Lung microvascular endothelial cell (primary cell): ENCODE measurements at regions not wholly inside any gene's neighbourhood (a gene's known extent, or its start where the extent isn't known, plus 50 kb on each side); places are given as distances from the start of the nearest gene placed in this dataset.

ENCODE experiments used
- DNase-seq, 2 donors: peaks; one replicate each; pipeline versions ENCODE4 v3.0.0 to v3.0.0-alpha.2; 2010; ENCODE audit warnings: low read depth in 2 of 2

DNA sequence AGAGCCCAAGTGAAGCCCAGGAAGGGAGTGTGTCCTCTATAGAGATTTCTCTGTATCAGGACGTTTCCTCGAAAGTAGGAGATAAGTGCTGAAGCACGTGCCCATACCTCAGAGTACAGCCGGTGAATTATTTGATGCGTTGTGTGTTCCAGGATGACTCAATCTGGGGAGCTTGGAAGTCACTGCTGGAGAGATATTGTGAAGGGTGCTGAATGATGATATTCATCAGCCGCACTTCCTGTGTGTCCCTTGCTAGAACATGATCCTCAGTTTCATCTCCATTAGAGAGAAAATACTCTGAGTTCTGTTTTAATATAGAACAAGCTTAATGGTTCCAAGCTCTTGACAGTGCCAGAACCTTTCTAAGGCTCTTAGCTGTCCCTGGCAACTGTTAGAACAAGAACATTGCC lies 402.3 kb upstream of the ADAMTSL1 start:
- DNase-seq = no peak

- DNase-seq = no peak
Measured at GRCh38 chr9:18073002-18073401, 401.0 kb upstream of the ADAMTSL1 start.

GRCh38 chr9:18074041-18074440 lies 399.9 kb upstream of the ADAMTSL1 start:
- DNase-seq = no peak

GRCh38 chr9:18075253-18075952 lies 398.6 kb upstream of the ADAMTSL1 start:
- no peak for DNase-seq

DNA sequence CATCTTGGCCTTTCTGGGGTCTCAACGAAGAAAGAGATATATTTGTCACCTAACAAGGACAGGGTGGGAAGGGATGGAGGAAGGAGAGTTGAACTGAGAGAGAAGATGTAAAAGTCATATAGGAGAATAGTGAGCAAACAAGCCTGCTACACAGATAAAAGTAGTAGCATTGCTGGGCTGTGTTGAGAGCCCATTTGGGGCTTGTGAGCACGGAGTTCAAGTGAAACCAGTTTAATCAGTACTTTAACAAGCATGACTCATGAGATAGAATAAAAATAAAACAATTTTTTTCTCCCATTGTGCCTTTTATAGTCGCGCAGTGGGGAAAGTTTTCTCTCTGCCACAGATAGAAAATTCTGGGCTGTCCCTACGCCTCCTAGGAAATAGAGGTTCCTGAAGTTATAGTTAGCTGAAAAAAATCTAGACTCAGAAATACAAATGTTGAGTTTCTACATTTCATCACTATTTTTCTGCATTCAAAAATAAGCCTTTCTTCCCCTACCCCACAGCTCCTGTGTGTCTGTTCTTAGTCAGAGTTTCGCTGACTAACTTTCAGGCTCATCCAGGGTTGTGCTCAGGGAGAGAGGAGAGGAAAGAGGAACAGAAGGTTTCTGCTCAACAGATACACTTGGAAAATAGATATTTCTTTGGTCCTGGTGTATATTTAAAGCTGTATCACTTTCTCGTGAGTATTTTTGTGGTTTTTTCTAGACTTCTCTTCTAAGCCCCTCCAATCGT lies 395.8 kb upstream of the ADAMTSL1 start:
- DNase-seq = no peak

- DNase-seq = no peak
Measured at GRCh38 chr9:18092138-18092537, 381.8 kb upstream of the ADAMTSL1 start.

- no peak for DNase-seq
Measured at GRCh38 chr9:18106006-18106560, 367.9 kb upstream of the ADAMTSL1 start.

DNA sequence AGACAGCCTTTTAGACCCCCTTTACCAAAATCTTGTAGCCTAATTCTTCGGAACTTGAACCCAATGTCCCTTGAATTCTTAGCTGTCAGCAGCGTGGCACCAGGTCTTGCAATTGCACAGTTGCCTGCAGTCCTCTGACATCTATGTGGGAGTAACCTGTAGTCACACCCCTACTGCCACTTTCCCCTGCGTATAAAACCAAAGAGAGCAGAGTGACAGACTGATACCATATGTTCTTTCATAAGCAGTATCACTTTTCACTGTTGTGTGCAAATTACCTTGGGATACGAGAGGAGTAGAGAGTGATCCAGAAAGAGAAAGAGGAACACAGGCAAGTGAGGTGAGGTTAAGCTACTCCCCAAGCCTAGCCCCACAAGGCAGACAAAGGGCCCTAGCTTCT lies 364.3 kb upstream of the ADAMTSL1 start:
- no peak for DNase-seq

GRCh38 chr9:18111146-18111545 lies 362.8 kb upstream of the ADAMTSL1 start:
- DNase-seq = no peak

DNA sequence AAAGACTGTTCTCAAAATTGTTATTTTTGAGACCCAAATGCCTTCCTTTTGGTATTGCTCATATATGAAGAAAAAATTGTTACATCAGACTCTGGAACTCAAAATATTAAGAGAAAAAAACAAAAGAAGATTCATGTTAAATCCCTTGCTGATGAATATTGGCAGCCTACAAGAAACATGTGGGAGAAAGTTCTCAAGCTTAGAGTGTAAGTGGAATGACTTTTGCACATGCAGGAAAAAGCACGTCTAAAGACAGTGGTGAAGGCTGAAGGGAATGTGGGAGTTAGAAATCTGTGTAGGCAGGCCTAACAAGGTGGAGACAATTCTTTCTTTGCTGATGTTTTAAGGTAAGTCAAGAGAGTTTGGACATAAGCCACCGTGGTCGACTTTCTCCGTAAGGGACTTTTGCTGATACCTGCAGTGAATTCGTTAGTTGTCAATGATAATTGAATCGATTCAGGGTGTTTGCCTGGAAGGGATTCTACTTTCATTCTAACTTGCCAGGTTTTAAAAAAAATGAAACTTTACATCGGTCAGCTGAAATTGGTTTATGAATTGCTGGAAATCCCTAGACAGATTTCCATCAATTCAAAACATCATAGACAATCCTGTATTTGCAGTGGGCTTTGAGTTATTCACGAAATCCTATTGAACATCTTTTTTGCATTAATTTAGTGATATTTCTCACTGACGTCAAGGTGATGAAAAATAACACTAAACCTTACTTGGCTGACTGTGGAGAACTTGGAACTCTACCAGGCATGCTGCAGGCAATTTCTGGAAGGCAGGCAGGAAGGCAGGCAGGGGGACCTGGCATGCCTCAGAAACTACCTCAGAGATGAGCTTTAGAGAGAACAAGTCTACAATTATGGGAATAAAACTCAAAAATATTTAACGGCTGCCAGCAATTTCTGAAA lies 359.1 kb upstream of the ADAMTSL1 start:
- no peak for DNase-seq

DNA sequence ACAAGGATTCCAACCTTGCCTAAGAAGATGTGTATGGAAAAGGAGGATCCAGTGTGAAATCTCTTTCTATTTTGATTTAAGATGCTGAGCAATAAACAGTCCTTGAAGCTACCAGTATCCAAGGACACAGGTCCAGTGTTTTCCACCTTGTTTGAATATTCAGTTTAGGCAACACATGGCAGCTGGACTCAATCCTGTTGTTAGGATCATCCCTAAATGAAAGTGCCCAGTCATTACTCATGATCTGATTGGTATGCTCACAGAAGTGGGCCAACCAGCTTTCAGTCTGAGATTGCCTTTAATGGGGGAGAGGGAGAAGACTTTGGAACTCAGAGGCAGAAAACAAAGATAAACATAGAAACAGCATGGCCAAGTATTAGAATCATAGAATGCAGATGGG lies 355.7 kb upstream of the ADAMTSL1 start:
- no peak for DNase-seq

DNA sequence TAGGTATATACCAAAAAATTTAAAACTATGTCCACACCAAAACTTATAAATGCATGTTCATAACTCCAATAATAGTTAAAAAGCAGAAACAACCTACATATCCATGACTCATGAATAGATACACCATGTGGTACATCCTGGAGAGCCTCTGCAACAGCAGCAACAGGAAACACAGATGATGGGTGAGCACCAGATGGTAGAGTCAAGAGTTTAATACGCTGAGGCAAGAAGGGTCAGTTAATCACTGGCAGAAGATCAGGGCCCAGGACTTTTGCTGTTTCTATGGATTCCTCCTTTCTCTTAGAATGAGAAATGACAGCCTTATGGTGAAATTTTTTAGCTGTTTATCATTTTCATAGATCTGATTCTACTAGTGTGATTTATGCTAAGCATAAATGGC lies 351.8 kb upstream of the ADAMTSL1 start:
- DNase-seq = peak in 1 of 2 donors; percentile 73

- peak in 1 of 2 donors; percentile 17 for DNase-seq
Measured at GRCh38 chr9:18124760-18125159, 349.2 kb upstream of the ADAMTSL1 start.

- no peak for DNase-seq
Measured at GRCh38 chr9:18126831-18127498, 347.0 kb upstream of the ADAMTSL1 start.

DNA sequence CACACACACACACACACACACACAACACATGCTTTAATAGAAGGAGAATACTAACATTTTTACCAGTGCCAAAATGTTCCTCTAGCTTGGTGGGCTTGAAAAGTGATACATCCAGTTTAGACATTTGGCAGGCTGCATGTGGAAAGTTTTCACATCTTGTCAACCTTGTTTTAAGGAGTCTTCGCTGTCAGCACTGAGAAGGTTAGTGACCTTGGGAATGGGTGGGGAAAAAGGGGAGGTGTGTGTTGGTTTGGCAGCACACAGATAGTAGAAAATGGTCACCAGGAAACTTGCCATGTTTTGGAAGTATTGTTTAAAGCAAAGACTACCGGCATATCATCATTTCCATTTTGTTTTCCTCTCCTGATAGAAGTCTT lies 346.5 kb upstream of the ADAMTSL1 start:
- no peak for DNase-seq

- no peak for DNase-seq
Measured at GRCh38 chr9:18129809-18130334, 344.1 kb upstream of the ADAMTSL1 start.

- DNase-seq = no peak
Measured at GRCh38 chr9:18136354-18136994, 337.5 kb upstream of the ADAMTSL1 start.

DNA sequence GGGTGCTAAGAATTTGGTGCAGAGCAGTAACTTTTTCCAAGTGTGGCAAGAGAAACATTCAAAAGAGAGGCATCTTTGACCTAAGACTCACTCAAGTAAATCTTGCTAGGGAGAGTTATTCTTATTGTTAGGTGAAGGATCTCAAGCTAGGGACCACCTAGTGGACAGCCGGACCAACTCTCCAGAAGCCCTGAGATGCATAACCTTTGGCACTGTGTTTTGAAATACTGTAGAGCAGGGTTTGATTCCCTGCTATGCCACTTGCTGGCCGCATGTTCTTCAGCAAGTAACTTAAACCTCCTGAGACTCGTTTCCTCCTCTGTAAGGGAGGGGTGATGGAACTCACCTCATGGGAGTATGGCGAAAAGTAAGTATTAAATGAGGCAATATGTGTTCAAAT lies 336.1 kb upstream of the ADAMTSL1 start:
- no peak for DNase-seq

DNA sequence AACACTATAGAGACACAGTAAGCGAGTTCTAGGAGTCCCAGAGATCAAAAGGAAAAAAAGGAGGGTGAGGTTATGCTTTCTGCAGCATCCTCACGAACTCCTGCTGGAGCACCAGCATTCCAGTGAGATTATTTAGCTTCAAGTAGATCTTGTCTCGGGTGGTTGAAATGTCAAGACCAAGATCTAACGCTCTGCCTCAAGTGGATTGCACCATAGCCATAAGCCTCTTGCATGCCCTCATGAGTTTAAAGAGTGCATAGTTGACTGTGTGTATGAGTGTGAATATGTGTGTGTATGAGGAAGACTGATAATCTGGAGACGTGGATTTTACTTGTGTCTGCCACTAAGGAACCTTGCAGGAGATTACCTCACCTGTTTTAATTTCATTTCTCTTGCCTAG lies 335.3 kb upstream of the ADAMTSL1 start:
- DNase-seq = no peak

DNA sequence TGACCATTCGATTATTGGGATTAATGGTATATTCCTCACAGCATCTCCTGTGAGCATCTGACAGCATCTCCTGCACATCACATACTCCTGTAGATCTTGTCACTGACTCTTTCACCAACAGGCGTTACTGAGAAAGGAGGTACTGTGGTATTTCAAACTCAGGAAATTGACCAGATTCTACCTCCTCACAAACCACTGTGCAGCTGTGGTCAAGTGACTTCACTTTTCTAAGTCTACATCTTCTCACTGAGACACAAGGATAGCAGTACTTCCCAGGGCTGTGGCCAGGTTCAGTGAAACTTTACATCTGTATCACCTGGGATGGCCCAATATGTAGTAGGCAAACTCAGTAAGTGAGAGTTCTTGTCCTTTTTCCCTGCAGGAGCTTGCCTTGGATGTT lies 332.3 kb upstream of the ADAMTSL1 start:
- no peak for DNase-seq
